RWPE1 (cell line): ENCODE measurements at regions not wholly inside any gene's neighbourhood (a gene's known extent, or its start where the extent isn't known, plus 50 kb on each side); places are given as distances from the start of the nearest gene placed in this dataset.
A peak's percentile ranks its signal among the peaks of the same experiment; 100 is the strongest.

Experiments
- CTCF ChIA-PET: fragments of 350-600 bp; sonication (Branson Sonifier 250); formaldehyde crosslinking; extraction: SDS; loops from one replicate; lab custom pipeline; 2021; lab: Yijun Ruan, JAX
- POLR2A ChIA-PET: fragments of 400-600 bp; formaldehyde crosslinking; extraction: SDS; loops from one replicate; lab custom pipeline; 2020; ENCODE audit warnings: antibody characterized with exemption; ENCODE audit not compliant: low non-redundant PET; lab: Yijun Ruan, JAX
- DNase-seq: peaks from one replicate; pipeline ENCODE4 v3.0.0; 2012; ENCODE audit warnings: low spot score
- H3K27ac ChIP-seq: fragments of 450-650 bp; 2 replicates; pipeline ENCODE4 v1.5.1; 2017
- CTCF ChIP-seq: fragments of 450-650 bp; conservative IDR thresholded peaks from 2 replicates; pipeline ENCODE4 v1.5.1; 2017; ENCODE audit warnings: low read depth, mild to moderate bottlenecking

GRCh38 chr15:58260205-58260724 is 122.1 kb downstream of the AQP9 start:
- CTCF ChIA-PET, result interaction anchor here (0.5 to 0.7 kb wide), 3 partner anchors 61 to 304 kb away, joined by 3 to 4 read pairs (median 3); no protein-coding TSS in a partner anchor
- no peak for TF ChIP-seq CTCF
- H3K27ac ChIP-seq, result peak overlapping the region; percentile 64
- peak; percentile 15 for DNase-seq
- POLR2A ChIA-PET, result no interaction called here

GRCh38 chr15:58260725-58261267 is 122.6 kb downstream of the AQP9 start:
- ChIA-PET CTCF (interaction anchor here (0.5 kb wide), 1 partner anchor 304 kb away, joined by 3 read pairs; no protein-coding TSS in a partner anchor), POLR2A (no interaction called here)
- no peak for TF ChIP-seq CTCF
- peak; percentile 49 for DNase-seq
- peak overlapping the region; percentile 64 for H3K27ac ChIP-seq

GRCh38 chr15:58261368-58261767 is 123.2 kb downstream of the AQP9 start:
- ChIA-PET POLR2A (no interaction called here), CTCF (no interaction called here)
- no peak for TF ChIP-seq CTCF
- DNase-seq, result no peak
- peak overlapping the region; percentile 64 for H3K27ac ChIP-seq

GRCh38 chr15:58264053-58264971 is 126.1 kb downstream of the AQP9 start:
- H3K27ac ChIP-seq, result no peak overlapping the region
- ChIA-PET CTCF (interaction anchor here (0.5 kb wide), 1 partner anchor 226 kb away, joined by 3 read pairs; no protein-coding TSS in a partner anchor), POLR2A (no interaction called here)
- no peak for TF ChIP-seq CTCF
- no peak for DNase-seq

- no peak for TF ChIP-seq CTCF
These were observed 128.9 kb downstream of the AQP9 start for GRCh38 chr15:58267051-58267450.

GRCh38 chr15:58268746-58269267 is 130.6 kb downstream of the AQP9 start:
- ChIA-PET CTCF (interaction anchor here (0.7 kb wide), 1 partner anchor 289 kb away, joined by 3 read pairs; no protein-coding TSS in a partner anchor), POLR2A (no interaction called here)
- TF ChIP-seq CTCF, result no peak
- DNase-seq, result no peak
- no peak overlapping the region for H3K27ac ChIP-seq

More at GRCh38 chr15:58267051-58267450, 128.9 kb downstream of the AQP9 start:
- DNase-seq, result peak; percentile 13
- H3K27ac ChIP-seq, result peak overlapping the region; percentile 44; the same call in 1 of the 2 replicates
- CTCF ChIA-PET, result no interaction called here
- POLR2A ChIA-PET, result no interaction called here
